ENCODE measurements at regions not wholly inside any gene's neighbourhood (a gene's known extent, or its start where the extent isn't known, plus 50 kb on each side); places are given as distances from the start of the nearest gene placed in this dataset.

DNA sequence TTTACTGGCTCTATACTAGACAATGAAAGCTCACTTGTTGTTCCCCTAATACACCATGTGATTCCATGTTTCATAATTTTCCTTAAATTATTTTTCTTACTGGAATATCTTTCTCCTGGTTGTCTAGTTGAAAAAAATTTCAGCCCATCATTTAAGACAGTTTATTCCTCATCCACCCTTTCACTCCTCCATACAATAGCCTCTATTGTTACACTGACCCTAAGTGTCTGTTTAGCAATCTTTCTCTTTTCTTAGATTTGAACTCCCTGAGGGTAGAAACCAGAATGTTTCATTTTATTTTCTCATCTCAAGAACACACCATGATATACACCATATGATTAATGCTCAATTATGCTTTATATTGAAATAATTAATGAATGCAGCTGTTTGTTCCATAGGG is 413.4 kb upstream of the ITGA1 start:
- Histone ChIP-seq H3K36me3 (ENCODE audit: control insufficient read depth, insufficient read depth, low read length) (no peaks in the 10 kb centered on the region), H3K27me3 (ENCODE audit: control insufficient read depth, insufficient read depth, low read length) (no peaks in the 10 kb centered on the region), H3K4me3 (ENCODE audit: low read depth, low read length) (no peak overlapping the region)
- no peak for TF ChIP-seq CTCF (IDR thresholded peaks at IDR 0.05; ENCODE audit: insufficient read depth, low read length, poor library complexity, severe bottlenecking)
- no peak for DNase-seq (ENCODE audit: low read depth)

DNA sequence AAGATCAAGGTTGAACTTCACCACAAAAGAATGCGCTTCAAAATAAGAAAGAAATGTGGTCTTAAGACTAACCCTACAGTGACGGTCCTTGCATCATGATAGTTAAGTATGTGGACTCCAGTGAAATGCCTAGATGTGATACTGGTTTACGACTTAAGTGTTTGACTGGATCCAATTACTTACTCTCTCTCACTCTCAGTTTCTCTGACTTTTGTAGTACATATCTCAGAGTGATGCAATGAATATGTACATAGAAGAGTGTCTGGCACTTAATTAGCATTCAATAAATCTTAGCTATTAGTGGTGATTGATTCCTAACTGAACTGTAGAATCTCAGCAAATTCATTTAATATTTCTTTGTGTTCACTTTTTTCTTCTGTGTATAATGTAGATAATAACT is 411.7 kb upstream of the ITGA1 start:
- no peak for DNase-seq (ENCODE audit: low read depth)
- no peak overlapping the region for H3K4me3 ChIP-seq (ENCODE audit: low read depth, low read length)
- H3K36me3 ChIP-seq (ENCODE audit: control insufficient read depth, insufficient read depth, low read length) = no peaks in the 10 kb centered on the region
- no peaks in the 10 kb centered on the region for H3K27me3 ChIP-seq (ENCODE audit: control insufficient read depth, insufficient read depth, low read length)
- TF ChIP-seq CTCF (IDR thresholded peaks at IDR 0.05; ENCODE audit: insufficient read depth, low read length, poor library complexity, severe bottlenecking) = no peak

DNA sequence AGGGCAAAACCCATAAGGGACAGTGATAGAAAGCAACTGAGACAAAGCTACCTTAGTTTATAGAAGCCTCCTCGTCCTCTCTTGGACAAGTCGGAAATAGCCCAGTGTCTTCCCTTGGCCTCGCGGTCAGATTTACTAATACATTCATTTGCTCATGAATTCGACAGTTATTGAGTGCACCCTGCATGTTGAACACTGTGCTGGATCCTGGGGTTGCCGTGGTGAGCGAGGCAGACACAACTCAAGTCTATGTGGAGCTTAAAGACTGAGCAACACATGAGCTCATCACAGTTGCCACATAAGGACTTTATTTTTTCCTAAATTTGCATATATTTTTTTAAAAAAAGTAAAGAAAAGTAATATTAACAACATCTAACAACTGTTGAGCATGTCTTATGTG is 411.1 kb upstream of the ITGA1 start:
- Histone ChIP-seq H3K27me3 (ENCODE audit: control insufficient read depth, insufficient read depth, low read length) (no peaks in the 10 kb centered on the region), H3K36me3 (ENCODE audit: control insufficient read depth, insufficient read depth, low read length) (no peaks in the 10 kb centered on the region), H3K4me3 (ENCODE audit: low read depth, low read length) (no peak overlapping the region)
- no peak for TF ChIP-seq CTCF (IDR thresholded peaks at IDR 0.05; ENCODE audit: insufficient read depth, low read length, poor library complexity, severe bottlenecking)
- no peak for DNase-seq (ENCODE audit: low read depth)

- DNase-seq (ENCODE audit: low read depth) = no peak
- TF ChIP-seq CTCF (IDR thresholded peaks at IDR 0.05; ENCODE audit: insufficient read depth, low read length, poor library complexity, severe bottlenecking) = no peak
- no peaks in the 10 kb centered on the region for H3K36me3 ChIP-seq (ENCODE audit: control insufficient read depth, insufficient read depth, low read length)
- no peak overlapping the region for H3K4me3 ChIP-seq (ENCODE audit: low read depth, low read length)
- no peaks in the 10 kb centered on the region for H3K27me3 ChIP-seq (ENCODE audit: control insufficient read depth, insufficient read depth, low read length)
Observed at GRCh38 chr5:52378237-52378636, 409.5 kb upstream of the ITGA1 start.

- Histone ChIP-seq H3K36me3 (ENCODE audit: control insufficient read depth, insufficient read depth, low read length) (no peaks in the 10 kb centered on the region), H3K27me3 (ENCODE audit: control insufficient read depth, insufficient read depth, low read length) (no peaks in the 10 kb centered on the region), H3K4me3 (ENCODE audit: low read depth, low read length) (no peak overlapping the region)
- no peak for DNase-seq (ENCODE audit: low read depth)
- no peak for TF ChIP-seq CTCF (IDR thresholded peaks at IDR 0.05; ENCODE audit: insufficient read depth, low read length, poor library complexity, severe bottlenecking)
Observed at GRCh38 chr5:52388349-52388748, 399.4 kb upstream of the ITGA1 start.

- Histone ChIP-seq H3K27me3 (ENCODE audit: control insufficient read depth, insufficient read depth, low read length) (no peaks in the 10 kb centered on the region), H3K36me3 (ENCODE audit: control insufficient read depth, insufficient read depth, low read length) (no peaks in the 10 kb centered on the region)
- TF ChIP-seq CTCF (IDR thresholded peaks at IDR 0.05; ENCODE audit: insufficient read depth, low read length, poor library complexity, severe bottlenecking) = no peak
Observed at GRCh38 chr5:52392321-52392720, 395.4 kb upstream of the ITGA1 start.

More at GRCh38 chr5:52392321-52392720, 395.4 kb upstream of the ITGA1 start:
- H3K4me3 ChIP-seq (ENCODE audit: low read depth, low read length) = no peak overlapping the region
- DNase-seq (ENCODE audit: low read depth) = no peak

All from kidney epithelial cell (primary cell).